HepG2 (cell line): ENCODE measurements at regions not wholly inside any gene's neighbourhood (a gene's known extent, or its start where the extent isn't known, plus 50 kb on each side); places are given as distances from the start of the nearest gene placed in this dataset.
A peak's percentile ranks its signal among the peaks of the same experiment; 100 is the strongest.

Source experiments
- ATAC-seq: fragments of 200-7000 bp; cut with Tn5 transposase; 3 replicates; pipeline ENCODE4 v1.9.1; 2020; ENCODE audit warnings: mild to moderate bottlenecking, moderate library complexity
- BruUV-seq: library from RNA; stranded (reverse); fragments of 400-500 nt; replicated peaks from 2 replicates; lab custom pipeline; 2021; lab: Mats Ljungman, UMichigan
- CTCF ChIA-PET: fragments of 300-600 bp; formaldehyde crosslinking; extraction: SDS; loops from one replicate; lab custom pipeline; 2021; ENCODE audit warnings: low total read pairs, inconsistent platforms, low intra/inter-chr PET ratio; lab: Yijun Ruan, JAX
- POLR2A ChIA-PET: fragments of 350-600 bp; sonication (Branson Sonifier 250); formaldehyde crosslinking; loops from one replicate; lab custom pipeline; 2020; ENCODE audit warnings: antibody characterized with exemption, inconsistent platforms; lab: Yijun Ruan, JAX
- DNase-seq: peaks from one replicate; pipeline ENCODE4 v3.0.0-alpha.2; 2015; ENCODE audit warnings: low spot score
- FAIRE-seq: peaks from 3 replicates; lab custom pipeline; 2011; peaks lifted over from hg19 to GRCh38; lab: Jason Lieb, UNC
- H2AFZ ChIP-seq: one replicate; pipeline ENCODE4 v1.6.1; 2011; ENCODE audit warnings: low read length, inconsistent platforms
- H3K27ac ChIP-seq: fragments of 300-600 bp; 3 replicates; pipeline ENCODE4 v1.8.0; 2011; ENCODE audit warnings: mixed run types, mild to moderate bottlenecking, mixed read lengths, low read length, inconsistent platforms; ENCODE audit not compliant: insufficient read depth; ENCODE audit errors: extremely low read length
- H3K27me3 ChIP-seq, 2 experiments: fragments of 200-600 bp in 1 of 2; 2 replicates in 1 of 2; 3 replicates in 1 of 2; pipeline versions ENCODE4 v1.6.0 to v1.8.0; 2011; ENCODE audit warnings: low read length in 2 of 2, mild to moderate bottlenecking in 2 of 2, moderate library complexity in 2 of 2, inconsistent platforms in 1 of 2; ENCODE audit not compliant: insufficient read depth in 2 of 2, control insufficient read depth in 1 of 2
- H3K36me3 ChIP-seq, 2 experiments: fragments of 200-600 bp in 1 of 2; replicated peaks in 1 of 2; 2 replicates in 1 of 2; 3 replicates in 1 of 2; pipeline versions ENCODE4 v1.5.1 to v1.8.0; 2011; ENCODE audit warnings: low read length in 2 of 2, inconsistent platforms in 1 of 2; ENCODE audit not compliant: insufficient read depth in 2 of 2, control insufficient read depth in 1 of 2
- H3K4me1 ChIP-seq: 2 replicates; pipeline ENCODE4 v1.5.1; 2012; ENCODE audit warnings: low read length, inconsistent platforms; ENCODE audit not compliant: insufficient read depth
- H3K4me2 ChIP-seq: 2 replicates; pipeline ENCODE4 v1.6.0; 2011; ENCODE audit warnings: low read depth, low read length, inconsistent platforms
- H3K4me3 ChIP-seq, 3 experiments: fragments of 200-600 bp in 1 of 3; sonication (generic), shearing (Covaris generic) in 1 of 3; replicated peaks in 1 of 3; 2 replicates each; pipeline ENCODE4 v1.5.1; 2011 to 2016; ENCODE audit warnings: low read length in 3 of 3, inconsistent platforms in 2 of 3, low read depth in 2 of 3, mild to moderate bottlenecking in 2 of 3, control low read depth in 1 of 3, mixed read lengths in 1 of 3; ENCODE audit not compliant: insufficient read depth in 1 of 3
- H3K79me2 ChIP-seq: one replicate; pipeline ENCODE4 v1.6.1; 2011; ENCODE audit warnings: low read length, inconsistent platforms; ENCODE audit not compliant: insufficient read depth
- H3K9ac ChIP-seq: 2 replicates; pipeline ENCODE4 v1.6.0; 2011; ENCODE audit warnings: mild to moderate bottlenecking, low read depth, low read length, inconsistent platforms; ENCODE audit not compliant: insufficient read depth
- H3K9me3 ChIP-seq: 2 replicates; pipeline ENCODE4 v1.5.1; 2012; ENCODE audit warnings: mild to moderate bottlenecking, low read length
- H4K20me1 ChIP-seq: 2 replicates; pipeline ENCODE4 v1.6.0; 2011; ENCODE audit warnings: inconsistent platforms, mild to moderate bottlenecking, low read length, moderate library complexity; ENCODE audit not compliant: insufficient read depth
- AHR ChIP-seq: IDR thresholded peaks from 2 replicates; pipeline ENCODE4 v1.6.1; 2018; ENCODE audit warnings: missing genetic modification reagents, missing compliant biosample characterization
- ATF6 ChIP-seq: sonication (generic); formaldehyde crosslinking; conservative IDR thresholded peaks from 2 replicates; pipeline ENCODE4 v1.4.0; 2020; ENCODE audit warnings: missing genetic modification reagents
- ATM ChIP-seq: fragments of 450-650 bp; IDR thresholded peaks from 2 replicates; pipeline ENCODE4 v1.7.1; 2017; ENCODE audit warnings: mild to moderate bottlenecking, borderline replicate concordance
- FOXA1 ChIP-seq, 2 experiments: fragments of 450-650 bp in 1 of 2; sonication (generic) in 1 of 2; formaldehyde crosslinking in 1 of 2; IDR thresholded peaks; 2 replicates each; pipeline versions ENCODE4 v1.4.0 to v1.6.1; 2016 to 2020; ENCODE audit warnings: missing genetic modification reagents in 1 of 2
- GATA4 ChIP-seq: sonication (generic); IDR thresholded peaks from 2 replicates; pipeline ENCODE4 v1.6.1; 2016; ENCODE audit warnings: antibody characterized with exemption, low read depth, borderline replicate concordance
- LBX2 ChIP-seq: sonication (generic); formaldehyde crosslinking; IDR thresholded peaks from 2 replicates; pipeline ENCODE4 v1.5.0; 2020; ENCODE audit warnings: missing genetic modification reagents, mild to moderate bottlenecking, borderline replicate concordance
- PHF20 ChIP-seq: sonication (generic); formaldehyde crosslinking; IDR thresholded peaks from 2 replicates; pipeline ENCODE4 v1.5.0; 2020; ENCODE audit warnings: mild to moderate bottlenecking, missing genetic modification reagents
- TEAD3 ChIP-seq: optimal IDR thresholded peaks from 2 replicates; pipeline ENCODE3; 2016; ENCODE audit warnings: borderline replicate concordance
- U2AF1 ChIP-seq: fragments of 200-400 bp; formaldehyde crosslinking; optimal IDR thresholded peaks from 2 replicates; pipeline ENCODE3; 2017; ENCODE audit warnings: mild to moderate bottlenecking, low read depth, low read length
- ZFP91 ChIP-seq: sonication (generic); formaldehyde crosslinking; IDR thresholded peaks from 2 replicates; pipeline ENCODE4 v1.9.0; 2022; ENCODE audit warnings: missing genetic modification reagents, mild to moderate bottlenecking, borderline replicate concordance
- ZMAT3 ChIP-seq: sonication (generic); formaldehyde crosslinking; conservative IDR thresholded peaks from 2 replicates; pipeline ENCODE4 v1.7.0; 2021; ENCODE audit warnings: missing genetic modification reagents
- ZNF652 ChIP-seq: IDR thresholded peaks from 2 replicates; pipeline ENCODE4 v1.6.1; 2016; ENCODE audit warnings: low read depth, borderline replicate concordance
- ZNF768 ChIP-seq: sonication (generic); formaldehyde crosslinking; IDR thresholded peaks from 2 replicates; pipeline ENCODE4 v1.4.0; 2020; ENCODE audit warnings: missing genetic modification reagents
- WGBS: methylation state at CpG from one replicate; pipeline ENCODE4 v1.1.6; 2017; ENCODE audit warnings: low lambda C conversion rate; 5-methylcytosine and 5-hydroxymethylcytosine counted together
- in situ Hi-C: cut with HindIII; loops from 2 replicates; pipeline ENCODE4 v1.10.0; 2017; ENCODE audit warnings: low pct_unique_long_range_greater_than_20kb; ENCODE audit not compliant: extremely low pct_ligation_motif_present
- intact Hi-C: fragments of 100-400 bp; cut with micrococcal nuclease; formaldehyde crosslinking; loops from one replicate; pipeline ENCODE4 v1.10.0; 2022; ENCODE audit not compliant: unreplicated experiment

- TF ChIP-seq FOXA1 (IDR thresholded peaks at IDR 0.05): no peak
- no peak for TF ChIP-seq FOXA1 (CRISPR knock-in tag; IDR thresholded peaks at IDR 0.05)
- no peak for TF ChIP-seq ZNF652
Observed at GRCh38 chr22:44365832-44366231, 53.1 kb upstream of the SHISAL1 start (continued).

- TF ChIP-seq ZNF768 (CRISPR knock-in tag): peak; percentile 92
- TF ChIP-seq U2AF1: no peak
- H3K4me2 ChIP-seq: no peak overlapping the region
- FAIRE-seq (no peak), ATAC-seq (no peak), DNase-seq (no peak)
- H3K27me3 ChIP-seq: peaks cover 11 to 74% of the 10 kb centered on the region in 2 experiments; a peak in 4 of 5 replicates
- no peak overlapping the region for H2AFZ ChIP-seq
- H3K79me2 ChIP-seq: no peaks in the 10 kb centered on the region
- no peak overlapping the region for H3K9ac ChIP-seq
- no peaks in the 10 kb centered on the region for H3K4me1 ChIP-seq
- no peaks in the 10 kb centered on the region for H3K9me3 ChIP-seq
- 19% methylated on average over 5 of the region's 9 CpGs for WGBS
- no peaks in the 10 kb centered on the region for H3K36me3 ChIP-seq
- intact Hi-C loops (no loop called here), in situ Hi-C loops (no loop called here)
- no peaks in the 10 kb centered on the region for H4K20me1 ChIP-seq
- CTCF ChIA-PET: no interaction called here
- POLR2A ChIA-PET: no interaction called here
- no peak overlapping the region for H3K4me3 ChIP-seq
- BruUV-seq: no TSS peak
- no peak overlapping the region for H3K27ac ChIP-seq
Observed at GRCh38 chr22:44365191-44365590, 52.4 kb upstream of the SHISAL1 start.

GRCh38 chr22:44364751-44365130 lies 52.0 kb upstream of the SHISAL1 start:
- Histone ChIP-seq H2AFZ (no peak overlapping the region), H3K36me3 (no peaks in the 10 kb centered on the region), H3K4me2 (no peak overlapping the region), H3K9me3 (no peaks in the 10 kb centered on the region), H4K20me1 (no peaks in the 10 kb centered on the region), H3K9ac (no peak overlapping the region), H3K27ac (no peak overlapping the region), H3K4me3 (no peak overlapping the region), H3K79me2 (no peaks in the 10 kb centered on the region), H3K27me3 (peaks cover 11 to 73% of the 10 kb centered on the region in 2 experiments; a peak in 4 of 5 replicates), H3K4me1 (no peaks in the 10 kb centered on the region)
- intact Hi-C loops (no loop called here), in situ Hi-C loops (no loop called here)
- DNase-seq (no peak), ATAC-seq (no peak), FAIRE-seq (no peak)
- CTCF ChIA-PET: no interaction called here
- no TSS peak for BruUV-seq
- POLR2A ChIA-PET: no interaction called here
- WGBS: 20% methylated on average over 11 of the region's 12 CpGs
- TF ChIP-seq ATF6 (CRISPR knock-in tag): no peak
- TF ChIP-seq PHF20 (CRISPR knock-in tag): no peak
- TF ChIP-seq TEAD3 (CRISPR knock-in tag): no peak
- TF ChIP-seq ZFP91 (CRISPR knock-in tag): no peak
- no peak for TF ChIP-seq GATA4
- TF ChIP-seq AHR (CRISPR knock-in tag): no peak
- TF ChIP-seq LBX2 (CRISPR knock-in tag): no peak
- TF ChIP-seq ZMAT3 (CRISPR knock-in tag): no peak
- TF ChIP-seq ATM: no peak
